ENCODE measurements at regions not wholly inside any gene's neighbourhood (a gene's known extent, or its start where the extent isn't known, plus 50 kb on each side); places are given as distances from the start of the nearest gene placed in this dataset.

DNA sequence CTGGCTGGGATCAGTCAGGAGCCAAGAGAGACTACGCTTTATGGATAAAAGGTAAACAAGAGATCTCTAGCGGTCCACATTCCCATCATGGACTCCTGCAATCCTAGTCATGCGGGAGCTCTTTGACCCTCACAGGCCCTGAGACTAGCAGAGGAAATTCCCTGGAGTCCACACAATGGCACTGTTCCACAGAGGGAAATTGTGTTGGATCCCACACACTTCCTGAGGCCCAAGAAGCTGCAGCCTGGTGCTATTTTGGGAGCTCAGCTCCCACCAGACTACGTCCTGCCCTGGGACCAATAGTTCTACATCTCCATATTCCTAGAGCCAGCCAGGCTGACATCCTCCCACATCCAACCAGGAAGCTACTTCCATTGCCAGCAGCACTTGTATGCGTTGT, 2358.4 kb downstream of the PCDH9 start:
- Histone ChIP-seq H3K9me3 (ENCODE audit: control insufficient read depth, low read length) (peaks cover 1% of the 10 kb centered on the region), H3K27ac (ENCODE audit: low read depth in 1 of 2, low read length in 2 of 2) (no peak overlapping the region), H3K27me3 (ENCODE audit: control insufficient read depth in 1 of 2, insufficient read depth in 2 of 2, low read length in 1 of 2) (no peaks in the 10 kb centered on the region), H3K36me3 (ENCODE audit: control insufficient read depth in 1 of 2, insufficient read depth in 2 of 2, low read length in 1 of 2) (no peaks in the 10 kb centered on the region), H3K4me1 (ENCODE audit: control insufficient read depth in 1 of 2, insufficient read depth in 2 of 2, low read length in 2 of 2) (no peaks in the 10 kb centered on the region), H3K4me3 (ENCODE audit: low read length in 2 of 2) (no peak overlapping the region)
- ATAC-seq (ENCODE audit: low FRiP score) (no peak), DNase-seq (no peak)
- intact Hi-C loops (cut with DNase I) = no loop called here
- WGBS, 2 donors = 56 to 58% methylated on average over 5 of the region's 5 CpGs

DNA sequence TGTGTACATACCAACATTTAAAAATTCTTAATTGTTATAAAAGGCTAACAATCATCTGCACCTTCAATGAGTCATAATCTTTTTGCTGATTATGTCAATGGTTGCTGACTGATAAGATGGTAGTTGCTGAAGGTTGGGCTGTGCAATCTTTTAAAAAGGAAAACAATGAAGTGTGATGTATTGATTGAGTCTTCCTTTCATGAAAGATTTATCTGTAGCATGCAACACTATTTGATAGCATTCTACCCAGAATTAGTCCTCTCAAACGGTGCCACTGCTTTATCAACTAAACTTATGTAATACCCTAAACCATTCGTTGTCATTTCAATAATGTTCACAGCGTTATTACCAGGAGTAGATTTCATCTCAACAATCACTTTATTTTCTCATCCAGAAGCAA, 2360.6 kb downstream of the PCDH9 start:
- 58 to 59% methylated on average over 3 of the region's 3 CpGs for WGBS, 2 donors
- intact Hi-C loops (cut with DNase I) = no loop called here

GRCh38 chr13:64867856-64868255, 2362.3 kb downstream of the PCDH9 start:
- WGBS, 2 donors = 36 to 38% methylated on average over 2 of the region's 2 CpGs
- Histone ChIP-seq H3K4me3 (ENCODE audit: low read length in 2 of 2) (no peak overlapping the region), H3K27me3 (ENCODE audit: control insufficient read depth in 1 of 2, insufficient read depth in 2 of 2, low read length in 1 of 2) (no peaks in the 10 kb centered on the region)

More for the DNA sequence above, 2360.6 kb downstream of the PCDH9 start:
- H3K36me3 ChIP-seq (ENCODE audit: control insufficient read depth in 1 of 2, insufficient read depth in 2 of 2, low read length in 1 of 2) = no peaks in the 10 kb centered on the region
- no peaks in the 10 kb centered on the region for H3K27me3 ChIP-seq (ENCODE audit: control insufficient read depth in 1 of 2, insufficient read depth in 2 of 2, low read length in 1 of 2)
- H3K9me3 ChIP-seq (ENCODE audit: control insufficient read depth, low read length) = peaks cover 1% of the 10 kb centered on the region
- no peaks in the 10 kb centered on the region for H3K4me1 ChIP-seq (ENCODE audit: control insufficient read depth in 1 of 2, insufficient read depth in 2 of 2, low read length in 2 of 2)
- no peak overlapping the region for H3K4me3 ChIP-seq (ENCODE audit: low read length in 2 of 2)
- no peak overlapping the region for H3K27ac ChIP-seq (ENCODE audit: low read depth in 1 of 2, low read length in 2 of 2)
- DNase-seq (no peak), ATAC-seq (ENCODE audit: low FRiP score) (no peak)

DNA sequence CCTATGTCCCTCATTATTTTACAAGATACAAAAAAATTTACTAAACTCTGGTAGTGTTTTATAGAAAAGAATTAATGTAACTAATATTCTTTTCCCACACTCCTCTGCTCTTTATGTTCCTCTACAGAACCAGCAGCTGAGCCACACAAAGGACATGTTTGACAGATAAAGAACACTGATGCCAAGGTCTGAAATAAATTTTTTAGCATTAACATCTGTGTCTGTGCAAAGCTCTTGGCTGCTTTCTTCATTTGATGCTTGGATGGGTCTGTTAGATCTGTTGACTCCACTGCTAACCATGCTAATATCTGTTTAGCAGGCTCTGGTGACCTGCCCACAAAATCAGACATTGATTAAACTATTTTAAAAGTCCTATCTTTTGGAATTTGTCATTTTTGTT, 2363.8 kb downstream of the PCDH9 start:
- Histone ChIP-seq H3K27ac (ENCODE audit: low read depth in 1 of 2, low read length in 2 of 2) (no peak overlapping the region), H3K4me3 (ENCODE audit: low read length in 2 of 2) (no peak overlapping the region), H3K4me1 (ENCODE audit: control insufficient read depth in 1 of 2, insufficient read depth in 2 of 2, low read length in 2 of 2) (no peaks in the 10 kb centered on the region), H3K27me3 (ENCODE audit: control insufficient read depth in 1 of 2, insufficient read depth in 2 of 2, low read length in 1 of 2) (no peaks in the 10 kb centered on the region), H3K9me3 (ENCODE audit: control insufficient read depth, low read length) (no peaks in the 10 kb centered on the region), H3K36me3 (ENCODE audit: control insufficient read depth in 1 of 2, insufficient read depth in 2 of 2, low read length in 1 of 2) (no peaks in the 10 kb centered on the region)
- intact Hi-C loops (cut with DNase I) = no loop called here
- ATAC-seq (ENCODE audit: low FRiP score) (no peak), DNase-seq (no peak)

More at GRCh38 chr13:64867856-64868255, 2362.3 kb downstream of the PCDH9 start:
- intact Hi-C loops (cut with DNase I) = no loop called here
- no peak overlapping the region for H3K27ac ChIP-seq (ENCODE audit: low read depth in 1 of 2, low read length in 2 of 2)
- H3K4me1 ChIP-seq (ENCODE audit: control insufficient read depth in 1 of 2, insufficient read depth in 2 of 2, low read length in 2 of 2) = no peaks in the 10 kb centered on the region
- H3K9me3 ChIP-seq (ENCODE audit: control insufficient read depth, low read length) = peaks cover 1% of the 10 kb centered on the region
- no peak for DNase-seq
- ATAC-seq (ENCODE audit: low FRiP score) = no peak
- H3K36me3 ChIP-seq (ENCODE audit: control insufficient read depth in 1 of 2, insufficient read depth in 2 of 2, low read length in 1 of 2) = no peaks in the 10 kb centered on the region

GRCh38 chr13:64855506-64855905, 2374.6 kb downstream of the PCDH9 start:
- H3K36me3 ChIP-seq (ENCODE audit: control insufficient read depth in 1 of 2, insufficient read depth in 2 of 2, low read length in 1 of 2) = no peaks in the 10 kb centered on the region
- H3K4me3 ChIP-seq (ENCODE audit: low read length in 2 of 2) = no peak overlapping the region
- no peak for DNase-seq
- H3K27me3 ChIP-seq (ENCODE audit: control insufficient read depth in 1 of 2, insufficient read depth in 2 of 2, low read length in 1 of 2) = no peaks in the 10 kb centered on the region
- no peak overlapping the region for H3K27ac ChIP-seq (ENCODE audit: low read depth in 1 of 2, low read length in 2 of 2)
- no peaks in the 10 kb centered on the region for H3K9me3 ChIP-seq (ENCODE audit: control insufficient read depth, low read length)
- intact Hi-C loops (cut with DNase I) = no loop called here
- H3K4me1 ChIP-seq (ENCODE audit: control insufficient read depth in 1 of 2, insufficient read depth in 2 of 2, low read length in 2 of 2) = no peaks in the 10 kb centered on the region
- ATAC-seq (ENCODE audit: low FRiP score) = no peak

DNA sequence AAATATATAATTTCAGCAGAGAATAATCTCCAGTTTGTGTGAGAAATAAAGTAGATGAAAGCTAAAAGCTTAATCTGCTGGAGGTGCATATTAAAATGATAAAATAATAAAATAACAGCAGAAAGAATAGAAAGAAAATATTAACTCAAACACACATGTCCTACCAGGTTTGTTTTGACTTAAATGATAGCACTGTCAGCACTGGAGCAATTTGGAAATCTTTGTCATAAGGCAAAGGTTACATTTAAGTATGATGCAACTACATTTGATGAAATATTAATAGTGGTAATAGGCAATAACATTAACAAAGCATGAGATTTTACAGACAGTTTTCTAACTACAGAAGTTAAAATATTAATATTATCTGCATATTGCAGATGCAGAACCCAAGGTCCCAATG, 2380.1 kb downstream of the PCDH9 start:
- DNase-seq (no peak), ATAC-seq (ENCODE audit: low FRiP score) (no peak)
- Histone ChIP-seq H3K36me3 (ENCODE audit: control insufficient read depth in 1 of 2, insufficient read depth in 2 of 2, low read length in 1 of 2) (no peaks in the 10 kb centered on the region), H3K4me1 (ENCODE audit: control insufficient read depth in 1 of 2, insufficient read depth in 2 of 2, low read length in 2 of 2) (no peaks in the 10 kb centered on the region), H3K9me3 (ENCODE audit: control insufficient read depth, low read length) (no peaks in the 10 kb centered on the region), H3K27me3 (ENCODE audit: control insufficient read depth in 1 of 2, insufficient read depth in 2 of 2, low read length in 1 of 2) (no peaks in the 10 kb centered on the region), H3K27ac (ENCODE audit: low read depth in 1 of 2, low read length in 2 of 2) (no peak overlapping the region), H3K4me3 (ENCODE audit: low read length in 2 of 2) (no peak overlapping the region)
- intact Hi-C loops (cut with DNase I) = no loop called here

- Histone ChIP-seq H3K36me3 (ENCODE audit: control insufficient read depth in 1 of 2, insufficient read depth in 2 of 2, low read length in 1 of 2) (no peaks in the 10 kb centered on the region), H3K4me1 (ENCODE audit: control insufficient read depth in 1 of 2, insufficient read depth in 2 of 2, low read length in 2 of 2) (no peaks in the 10 kb centered on the region), H3K27ac (ENCODE audit: low read depth in 1 of 2, low read length in 2 of 2) (no peak overlapping the region), H3K9me3 (ENCODE audit: control insufficient read depth, low read length) (no peaks in the 10 kb centered on the region), H3K27me3 (ENCODE audit: control insufficient read depth in 1 of 2, insufficient read depth in 2 of 2, low read length in 1 of 2) (no peaks in the 10 kb centered on the region), H3K4me3 (ENCODE audit: low read length in 2 of 2) (no peak overlapping the region)
- DNase-seq (no peak), ATAC-seq (ENCODE audit: low FRiP score) (no peak)
- intact Hi-C loops (cut with DNase I) = no loop called here
These were observed 2380.9 kb downstream of the PCDH9 start for GRCh38 chr13:64849196-64849595.

DNA sequence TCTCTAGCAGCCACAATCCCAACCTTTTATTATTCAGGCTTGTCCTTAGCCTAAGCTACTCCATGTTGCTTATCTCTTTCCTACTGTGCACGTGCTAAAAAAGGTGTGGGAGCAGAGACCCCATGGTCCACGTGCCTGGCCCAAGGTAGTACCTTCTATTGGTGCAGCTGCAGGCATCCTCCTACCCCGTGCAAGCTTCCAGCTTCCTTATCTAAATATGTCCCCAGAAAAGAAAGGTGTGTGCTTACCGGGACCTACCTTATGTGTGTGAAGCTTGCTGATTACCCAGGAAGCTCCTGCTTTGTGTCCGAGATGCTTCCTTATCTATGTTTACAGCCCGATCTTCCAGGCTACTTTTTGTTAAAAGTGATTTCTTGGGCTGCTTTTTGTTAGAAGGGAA, 2382.4 kb downstream of the PCDH9 start:
- Histone ChIP-seq H3K9me3 (ENCODE audit: control insufficient read depth, low read length) (no peaks in the 10 kb centered on the region), H3K27me3 (ENCODE audit: control insufficient read depth in 1 of 2, insufficient read depth in 2 of 2, low read length in 1 of 2) (no peaks in the 10 kb centered on the region), H3K36me3 (ENCODE audit: control insufficient read depth in 1 of 2, insufficient read depth in 2 of 2, low read length in 1 of 2) (no peaks in the 10 kb centered on the region), H3K4me1 (ENCODE audit: control insufficient read depth in 1 of 2, insufficient read depth in 2 of 2, low read length in 2 of 2) (no peaks in the 10 kb centered on the region), H3K27ac (ENCODE audit: low read depth in 1 of 2, low read length in 2 of 2) (no peak overlapping the region), H3K4me3 (ENCODE audit: low read length in 2 of 2) (no peak overlapping the region)
- intact Hi-C loops (cut with DNase I) = no loop called here
- WGBS, 2 donors = 70 to 71% methylated on average over 6 of the region's 6 CpGs
- no peak for DNase-seq
- no peak for ATAC-seq (ENCODE audit: low FRiP score)

DNA sequence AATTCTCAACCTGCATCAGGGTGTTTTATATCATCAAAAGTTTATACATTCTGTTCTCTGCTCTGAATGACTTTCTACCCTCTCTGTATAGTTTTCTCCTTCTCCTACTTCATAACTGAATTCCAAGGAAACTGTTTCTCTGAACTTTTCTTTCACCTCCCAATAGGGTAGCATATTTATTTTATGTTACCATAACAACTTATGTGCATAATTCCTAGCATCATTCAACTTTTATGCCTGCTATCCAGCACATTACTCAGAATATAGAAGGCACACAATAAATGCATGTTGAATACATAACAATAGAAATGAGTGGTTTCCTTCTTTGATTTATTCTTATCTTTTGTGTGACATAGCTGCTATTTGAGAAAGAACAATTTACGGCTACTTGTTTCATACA, 2385.0 kb downstream of the PCDH9 start:
- Histone ChIP-seq H3K27ac (ENCODE audit: low read depth in 1 of 2, low read length in 2 of 2) (no peak overlapping the region), H3K27me3 (ENCODE audit: control insufficient read depth in 1 of 2, insufficient read depth in 2 of 2, low read length in 1 of 2) (no peaks in the 10 kb centered on the region), H3K9me3 (ENCODE audit: control insufficient read depth, low read length) (no peaks in the 10 kb centered on the region), H3K4me1 (ENCODE audit: control insufficient read depth in 1 of 2, insufficient read depth in 2 of 2, low read length in 2 of 2) (no peaks in the 10 kb centered on the region), H3K36me3 (ENCODE audit: control insufficient read depth in 1 of 2, insufficient read depth in 2 of 2, low read length in 1 of 2) (no peaks in the 10 kb centered on the region), H3K4me3 (ENCODE audit: low read length in 2 of 2) (no peak overlapping the region)
- intact Hi-C loops (cut with DNase I) = no loop called here
- no peak for DNase-seq
- ATAC-seq (ENCODE audit: low FRiP score) = no peak
- 29 to 43% methylated on average over 1 of the region's 1 CpG for WGBS, 2 donors

GRCh38 chr13:64819081-64819480, 2411.1 kb downstream of the PCDH9 start:
- Histone ChIP-seq H3K27ac (ENCODE audit: low read depth in 1 of 2, low read length in 2 of 2) (no peak overlapping the region), H3K27me3 (ENCODE audit: control insufficient read depth in 1 of 2, insufficient read depth in 2 of 2, low read length in 1 of 2) (no peaks in the 10 kb centered on the region), H3K36me3 (ENCODE audit: control insufficient read depth in 1 of 2, insufficient read depth in 2 of 2, low read length in 1 of 2) (no peaks in the 10 kb centered on the region), H3K9me3 (ENCODE audit: control insufficient read depth, low read length) (no peaks in the 10 kb centered on the region), H3K4me3 (ENCODE audit: low read length in 2 of 2) (no peak overlapping the region), H3K4me1 (ENCODE audit: control insufficient read depth in 1 of 2, insufficient read depth in 2 of 2, low read length in 2 of 2) (no peaks in the 10 kb centered on the region)
- no peak for DNase-seq
- ATAC-seq (ENCODE audit: low FRiP score) = no peak
- intact Hi-C loops (cut with DNase I) = no loop called here
- WGBS, 2 donors = 81 to 86% methylated on average over 2 of the region's 2 CpGs
